ENCODE measurements at regions not wholly inside any gene's neighbourhood (a gene's known extent, or its start where the extent isn't known, plus 50 kb on each side); places are given as distances from the start of the nearest gene placed in this dataset.
"Not testable (repeated sequence)": the region's sequence is repeated elsewhere in the genome, so short reads cannot be mapped to it uniquely, and the experiment has no call there.

- H3K9me3 Mint-ChIP-seq = peaks cover 8% of the 10 kb centered on the region
- H3K4me3 Mint-ChIP-seq = no peak overlapping the region
These were observed 82.4 kb upstream of the MAGI3 start for GRCh38 chr1:113307771-113308445.

DNA sequence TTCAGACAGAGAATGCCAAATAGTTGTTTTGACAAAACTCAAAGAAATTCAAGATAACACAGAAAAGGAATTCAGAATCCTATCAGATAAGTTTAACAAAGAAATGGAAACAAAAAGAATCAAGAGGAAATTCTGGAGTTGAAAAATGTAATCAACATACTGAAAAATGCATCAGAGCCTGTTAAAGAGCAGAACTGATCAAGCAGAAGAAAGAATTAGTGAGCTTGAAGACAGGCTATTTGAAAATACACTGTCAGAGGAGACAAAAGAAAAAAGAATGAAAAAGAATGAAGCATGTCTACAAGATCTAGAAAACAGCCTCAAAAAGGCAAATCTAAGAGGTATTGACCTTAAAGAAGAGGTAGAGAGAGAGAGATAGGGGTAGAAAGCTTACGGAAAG is 77.7 kb upstream of the MAGI3 start:
- H3K4me1 Mint-ChIP-seq; H3K27ac Mint-ChIP-seq; H3K36me3 Mint-ChIP-seq (ENCODE audit: low read depth); H3K27me3 Mint-ChIP-seq (ENCODE audit: low read depth); H3K4me3 Mint-ChIP-seq: not testable (repeated sequence)
- peaks cover 16% of the 10 kb centered on the region for H3K9me3 Mint-ChIP-seq

More at GRCh38 chr1:113307771-113308445, 82.4 kb upstream of the MAGI3 start:
- Mint-ChIP-seq H3K27ac (peak overlapping the region in 1 of 3 experiments; percentile 5), H3K27me3 (ENCODE audit: low read depth) (peaks cover 4% of the 10 kb centered on the region), H3K36me3 (ENCODE audit: low read depth) (no peaks in the 10 kb centered on the region), H3K4me1 (peaks cover 6% of the 10 kb centered on the region)
- TF ChIP-seq CTCF (IDR thresholded peaks at IDR 0.05; ENCODE audit: unreplicated experiment in 3 of 3) = no peak

- Mint-ChIP-seq H3K27ac (no peak overlapping the region), H3K9me3 (peaks cover 16% of the 10 kb centered on the region), H3K4me3 (no peak overlapping the region), H3K36me3 (ENCODE audit: low read depth) (no peaks in the 10 kb centered on the region), H3K4me1 (no peaks in the 10 kb centered on the region), H3K27me3 (ENCODE audit: low read depth) (peaks cover 4% of the 10 kb centered on the region)
- no peak for TF ChIP-seq CTCF (IDR thresholded peaks at IDR 0.05; ENCODE audit: unreplicated experiment in 3 of 3)
These were observed 75.7 kb upstream of the MAGI3 start for GRCh38 chr1:113314600-113314999.

GRCh38 chr1:113320272-113320671 is 70.0 kb upstream of the MAGI3 start:
- TF ChIP-seq CTCF (IDR thresholded peaks at IDR 0.05; ENCODE audit: unreplicated experiment in 3 of 3) = no peak
- Mint-ChIP-seq H3K27ac (no peak overlapping the region), H3K4me3 (no peak overlapping the region), H3K36me3 (ENCODE audit: low read depth) (no peaks in the 10 kb centered on the region), H3K27me3 (ENCODE audit: low read depth) (no peaks in the 10 kb centered on the region), H3K9me3 (no peaks in the 10 kb centered on the region), H3K4me1 (no peaks in the 10 kb centered on the region)

GRCh38 chr1:113320972-113321680 is 69.2 kb upstream of the MAGI3 start:
- Mint-ChIP-seq H3K27ac (no peak overlapping the region), H3K36me3 (ENCODE audit: low read depth) (no peaks in the 10 kb centered on the region), H3K4me3 (no peak overlapping the region), H3K9me3 (no peaks in the 10 kb centered on the region), H3K27me3 (ENCODE audit: low read depth) (no peaks in the 10 kb centered on the region), H3K4me1 (no peaks in the 10 kb centered on the region)
- TF ChIP-seq CTCF (IDR thresholded peaks at IDR 0.05; ENCODE audit: unreplicated experiment in 3 of 3) = no peak

DNA sequence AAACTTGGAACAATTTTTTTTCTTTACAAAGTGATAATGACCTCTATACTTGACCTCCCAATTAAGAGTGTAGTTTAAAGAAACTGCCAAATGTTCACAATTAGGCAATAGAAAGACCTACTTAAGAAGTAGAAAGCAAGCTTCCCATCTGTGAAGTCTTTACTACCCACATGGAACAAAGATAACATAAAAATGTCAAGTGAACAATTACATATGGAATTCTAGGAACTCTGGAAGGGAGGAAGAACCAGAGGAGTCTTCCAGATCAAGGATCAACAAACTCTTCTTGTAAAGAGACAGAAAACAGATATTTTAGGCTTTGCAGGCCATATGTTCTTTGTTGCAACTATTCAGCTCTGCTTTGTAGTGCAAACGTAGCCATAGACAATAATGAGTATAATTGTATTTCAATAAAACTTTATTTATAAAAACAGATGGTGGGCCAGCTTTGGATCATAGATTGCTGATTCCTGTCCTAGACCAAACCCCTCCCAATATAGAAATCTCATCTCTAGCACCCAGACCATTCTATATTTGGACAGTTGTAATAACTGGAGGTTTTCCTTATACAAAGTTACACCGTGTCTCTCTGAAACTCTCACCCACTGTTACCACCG is 68.4 kb upstream of the MAGI3 start:
- Mint-ChIP-seq H3K4me1 (no peaks in the 10 kb centered on the region), H3K9me3 (no peaks in the 10 kb centered on the region)

More for the DNA sequence above, 68.4 kb upstream of the MAGI3 start:
- Mint-ChIP-seq H3K36me3 (ENCODE audit: low read depth) (no peaks in the 10 kb centered on the region), H3K27me3 (ENCODE audit: low read depth) (no peaks in the 10 kb centered on the region), H3K4me3 (no peak overlapping the region), H3K27ac (no peak overlapping the region)
- TF ChIP-seq CTCF (IDR thresholded peaks at IDR 0.05; ENCODE audit: unreplicated experiment in 3 of 3) = no peak

Data from nephron (organoid).